Endothelial cell of umbilical vein (primary cell): ENCODE measurements at regions not wholly inside any gene's neighbourhood (a gene's known extent, or its start where the extent isn't known, plus 50 kb on each side); places are given as distances from the start of the nearest gene placed in this dataset.

Source experiments
- CTCF ChIP-seq, 2 donors: IDR thresholded peaks; 1 replicate in 1 of 2; 2 replicates in 1 of 2; pipeline ENCODE4 v1.5.1; 2011; ENCODE audit warnings: low read length in 2 of 2, mild to moderate bottlenecking in 2 of 2, moderate library complexity in 2 of 2, control low read depth in 1 of 2, inconsistent platforms in 1 of 2, low read depth in 1 of 2; ENCODE audit not compliant: insufficient read depth in 1 of 2; ENCODE audit errors: extremely low read depth in 1 of 2
- MAX ChIP-seq: IDR thresholded peaks from 2 replicates; pipeline ENCODE4 v1.6.1; 2011; ENCODE audit not compliant: insufficient read depth, insufficient read length
- MYC ChIP-seq: IDR thresholded peaks from one replicate; pipeline ENCODE4 v1.6.1; 2011; ENCODE audit warnings: mild to moderate bottlenecking, low read depth, low read length
- POLR2AphosphoS5 ChIP-seq: IDR thresholded peaks from 2 replicates; pipeline ENCODE4 v1.6.1; 2012; ENCODE audit warnings: low read depth, mild to moderate bottlenecking, control low read depth, low read length, moderate library complexity; ENCODE audit not compliant: insufficient read depth

DNA sequence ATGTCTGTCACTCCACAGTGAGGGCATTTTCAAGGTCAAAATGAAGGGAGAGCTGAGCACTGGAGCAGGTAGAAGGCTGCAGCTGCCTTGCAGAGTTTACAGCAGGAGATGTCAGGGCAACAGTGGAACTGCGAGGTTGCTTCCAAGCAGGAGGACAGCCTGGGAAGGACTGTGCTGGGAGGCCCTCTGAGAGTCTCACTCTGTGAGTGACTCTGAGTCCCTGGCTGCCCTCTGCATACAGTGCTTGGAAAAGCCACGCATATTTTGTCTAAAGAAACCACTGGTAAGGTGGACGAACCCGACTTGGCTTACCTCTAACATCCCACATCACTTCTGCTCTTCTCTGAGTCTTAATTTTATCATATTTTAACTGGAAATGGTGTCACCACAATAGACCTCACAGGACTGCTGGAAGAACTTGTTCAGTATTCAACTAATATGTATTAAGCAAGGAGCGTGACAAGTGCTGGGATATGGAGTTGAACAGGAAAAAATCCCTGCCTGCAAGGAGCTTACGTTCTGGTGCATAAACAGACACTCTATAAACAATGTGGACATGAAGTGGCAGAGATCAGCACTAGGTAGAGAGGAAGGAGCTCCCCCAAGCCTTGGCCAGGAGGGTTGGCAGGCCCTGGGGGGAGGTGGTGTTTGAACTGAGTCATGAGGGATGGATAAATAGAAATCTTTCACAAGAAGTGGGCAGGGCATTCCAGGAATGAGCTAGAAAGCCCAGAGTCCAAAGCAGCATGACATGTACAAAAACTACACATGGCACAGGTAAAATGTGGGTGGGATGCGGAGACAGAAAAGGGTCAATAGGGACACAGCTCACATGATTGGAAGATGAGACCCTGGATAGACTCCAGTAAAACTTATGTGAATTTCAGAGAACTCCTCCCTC is 64.0 kb upstream of the FOXE1 start:
- no peak for TF ChIP-seq CTCF (IDR thresholded peaks at IDR 0.05; ENCODE audit: extremely low read depth in 1 of 2, insufficient read depth in 1 of 2, low read depth in 1 of 2, low read length in 2 of 2)
- no peak for TF ChIP-seq MYC
- no peak for TF ChIP-seq POLR2AphosphoS5
- no peak for TF ChIP-seq MAX
